T-helper 17 cell (primary cell): ENCODE measurements at regions not wholly inside any gene's neighbourhood (a gene's known extent, or its start where the extent isn't known, plus 50 kb on each side); places are given as distances from the start of the nearest gene placed in this dataset.

Experiments used
- ATAC-seq: fragments of 150-1000 bp; cut with Tn5 transposase; 2 replicates; pipeline ENCODE4 v1.10.0; 2021; ENCODE audit warnings: mild to moderate bottlenecking, moderate library complexity
- DNase-seq, 3 donors: peaks; one replicate each; pipeline versions ENCODE4 v3.0.0 to v3.0.0-alpha.2; 2020 to 2021
- H3K9me3 ChIP-seq: one replicate; pipeline ENCODE4 v1.7.0; 2013; ENCODE audit warnings: low read length, mild to moderate bottlenecking; ENCODE audit not compliant: control insufficient read depth, poor library complexity, severe bottlenecking
- H3K27ac Mint-ChIP-seq: one replicate; pipeline ENCODE4 v1.8.0; 2022; ENCODE audit warnings: mild to moderate bottlenecking, moderate library complexity, mixed read lengths
- H3K27me3 Mint-ChIP-seq: one replicate; pipeline ENCODE4 v1.8.0; 2022; ENCODE audit warnings: mixed read lengths
- H3K36me3 Mint-ChIP-seq: one replicate; pipeline ENCODE4 v1.8.0; 2022; ENCODE audit warnings: low read depth, mixed read lengths
- H3K4me1 Mint-ChIP-seq: one replicate; pipeline ENCODE4 v1.8.0; 2022; ENCODE audit warnings: mild to moderate bottlenecking, mixed read lengths
- H3K4me3 Mint-ChIP-seq: one replicate; pipeline ENCODE4 v1.8.0; 2022; ENCODE audit warnings: mild to moderate bottlenecking, moderate library complexity, mixed read lengths

DNA sequence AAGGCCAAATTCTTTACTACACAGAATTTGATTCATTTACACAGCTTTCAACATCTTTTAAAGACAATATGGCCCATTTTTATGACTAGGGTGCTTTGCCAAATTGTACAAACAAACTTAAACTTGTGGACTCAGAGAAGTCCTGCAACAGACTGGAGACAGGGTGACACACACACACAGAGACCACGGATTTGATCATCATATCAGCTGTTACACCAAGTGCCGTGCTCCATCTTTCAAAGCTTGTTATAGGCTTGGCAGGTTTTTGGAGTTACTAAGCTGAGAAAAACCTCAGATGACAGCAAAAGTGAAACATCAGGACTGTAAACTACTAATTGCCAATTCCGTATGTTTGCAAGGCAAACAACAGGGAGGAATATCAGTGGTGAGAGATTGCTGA is 811.7 kb downstream of the GALC start:
- DNase-seq (no peak), ATAC-seq (no peak)
- no peak overlapping the region for H3K4me3 Mint-ChIP-seq
- H3K27me3 Mint-ChIP-seq = no peaks in the 10 kb centered on the region
- no peaks in the 10 kb centered on the region for H3K4me1 Mint-ChIP-seq
- H3K9me3 ChIP-seq = no peaks in the 10 kb centered on the region
- no peaks in the 10 kb centered on the region for H3K36me3 Mint-ChIP-seq
- H3K27ac Mint-ChIP-seq = no peak overlapping the region

DNA sequence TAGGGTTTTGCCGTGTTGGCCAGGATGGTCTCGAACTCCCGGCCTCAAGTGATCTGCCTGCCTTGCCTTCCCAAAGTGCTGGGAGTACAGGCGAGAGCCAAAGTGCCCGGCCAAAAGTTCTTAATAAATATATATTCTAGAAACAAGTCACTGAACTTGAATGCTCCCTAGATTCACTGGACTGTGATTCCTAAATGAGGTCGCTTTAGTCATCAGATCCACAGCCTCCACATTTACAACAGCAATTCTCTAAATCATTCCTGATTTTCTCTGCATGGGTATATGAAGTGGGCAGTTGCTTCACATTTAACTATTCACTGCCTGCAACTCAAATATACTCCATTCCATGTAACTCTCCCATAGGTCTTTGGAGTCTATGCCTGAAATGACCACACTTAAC is 813.0 kb downstream of the GALC start:
- no peaks in the 10 kb centered on the region for H3K36me3 Mint-ChIP-seq
- H3K4me1 Mint-ChIP-seq = no peaks in the 10 kb centered on the region
- no peak overlapping the region for H3K27ac Mint-ChIP-seq
- no peaks in the 10 kb centered on the region for H3K9me3 ChIP-seq
- DNase-seq (no peak), ATAC-seq (no peak)
- H3K4me3 Mint-ChIP-seq = no peak overlapping the region
- H3K27me3 Mint-ChIP-seq = no peaks in the 10 kb centered on the region

DNA sequence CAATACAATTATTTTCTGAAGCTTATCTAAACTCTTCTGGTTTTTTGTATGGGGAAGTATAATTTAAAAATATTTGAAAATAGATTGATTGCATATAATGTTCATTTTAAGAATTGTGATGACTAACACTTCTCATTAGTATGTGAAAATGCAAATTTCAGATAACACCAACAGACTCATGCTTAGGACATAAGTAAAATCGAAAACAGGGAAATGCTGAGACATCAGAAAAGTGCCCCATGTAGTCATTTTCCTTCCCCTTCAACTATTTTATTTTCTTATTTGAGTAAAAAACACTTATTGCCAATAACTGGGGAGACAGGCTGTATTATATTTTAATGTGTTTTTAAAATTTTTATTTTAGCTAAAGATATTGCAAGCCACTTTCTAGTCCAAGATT is 814.7 kb downstream of the GALC start:
- Mint-ChIP-seq H3K4me1 (no peaks in the 10 kb centered on the region), H3K27ac (no peak overlapping the region), H3K4me3 (no peak overlapping the region), H3K27me3 (no peaks in the 10 kb centered on the region), H3K36me3 (no peaks in the 10 kb centered on the region)
- no peaks in the 10 kb centered on the region for H3K9me3 ChIP-seq
- ATAC-seq (no peak), DNase-seq (no peak)

DNA sequence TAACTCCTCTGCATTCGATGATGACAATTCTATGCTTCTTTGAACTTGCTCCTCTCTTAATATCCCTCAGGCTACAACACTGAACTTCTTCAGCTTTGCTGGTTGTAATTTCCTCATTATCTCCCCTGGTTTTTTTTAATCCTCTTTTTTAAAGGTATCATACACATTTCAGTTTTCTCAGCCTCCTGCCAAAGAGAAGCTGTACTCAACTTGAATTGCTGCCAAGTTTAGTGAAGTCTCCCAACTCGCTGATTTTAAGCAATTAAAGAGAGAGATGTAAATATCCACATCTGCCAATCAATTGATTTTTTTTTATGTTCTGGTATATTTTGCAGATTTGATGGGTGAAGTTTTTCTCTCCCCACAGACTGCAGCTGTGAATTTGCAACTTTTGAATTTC is 817.8 kb downstream of the GALC start:
- no peak overlapping the region for H3K27ac Mint-ChIP-seq
- no peak for ATAC-seq
- H3K36me3 Mint-ChIP-seq = no peaks in the 10 kb centered on the region
- H3K4me3 Mint-ChIP-seq = no peak overlapping the region
- H3K9me3 ChIP-seq = no peaks in the 10 kb centered on the region
- H3K4me1 Mint-ChIP-seq = no peaks in the 10 kb centered on the region
- no peaks in the 10 kb centered on the region for H3K27me3 Mint-ChIP-seq
- no peak for DNase-seq

DNA sequence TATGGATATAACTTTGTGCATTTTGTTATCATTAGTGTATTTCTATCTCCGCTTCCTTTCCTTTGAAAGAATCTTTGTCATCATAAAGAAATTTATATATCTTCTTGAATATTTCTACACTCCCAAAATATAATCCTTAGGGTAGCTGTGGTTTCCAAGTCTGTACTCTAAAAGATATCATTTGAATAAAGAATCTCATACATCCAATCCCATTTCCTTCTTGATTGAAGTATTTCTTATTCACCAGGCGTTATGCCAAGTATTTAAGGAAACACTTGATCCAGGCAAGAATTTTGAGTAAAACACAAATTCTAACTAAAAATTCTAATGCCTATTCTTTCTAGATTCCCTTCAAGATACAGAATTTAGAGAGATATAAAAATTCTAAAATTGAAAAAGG is 821.8 kb downstream of the GALC start:
- H3K9me3 ChIP-seq = no peaks in the 10 kb centered on the region
- DNase-seq (no peak), ATAC-seq (no peak)
- no peaks in the 10 kb centered on the region for H3K27me3 Mint-ChIP-seq
- H3K36me3 Mint-ChIP-seq = no peaks in the 10 kb centered on the region
- H3K4me1 Mint-ChIP-seq = no peaks in the 10 kb centered on the region
- no peak overlapping the region for H3K27ac Mint-ChIP-seq
- H3K4me3 Mint-ChIP-seq = no peak overlapping the region

DNA sequence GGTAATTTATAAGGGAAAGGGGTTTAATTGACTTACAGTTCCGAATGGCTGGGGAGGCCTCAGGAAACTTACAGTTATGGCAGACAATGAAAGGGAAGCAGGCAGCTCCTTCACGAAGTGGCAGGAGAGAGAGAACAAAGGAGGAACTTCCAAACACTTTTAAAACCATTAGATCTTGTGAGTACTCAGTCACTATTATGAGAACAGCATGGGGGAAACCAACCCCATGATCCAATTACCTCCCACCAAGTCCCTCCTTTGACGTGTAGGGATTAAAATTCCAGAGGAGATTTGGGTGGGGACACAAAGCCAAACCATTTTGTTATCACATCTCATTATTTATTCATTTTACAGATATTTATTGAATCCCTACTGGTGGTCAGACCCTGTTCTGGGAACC is 822.8 kb downstream of the GALC start:
- ATAC-seq = no peak
- H3K27me3 Mint-ChIP-seq = no peaks in the 10 kb centered on the region
- DNase-seq = no peak
- H3K4me1 Mint-ChIP-seq = no peaks in the 10 kb centered on the region
- no peak overlapping the region for H3K27ac Mint-ChIP-seq
- H3K36me3 Mint-ChIP-seq = no peaks in the 10 kb centered on the region
- H3K9me3 ChIP-seq = no peaks in the 10 kb centered on the region
- H3K4me3 Mint-ChIP-seq = no peak overlapping the region

DNA sequence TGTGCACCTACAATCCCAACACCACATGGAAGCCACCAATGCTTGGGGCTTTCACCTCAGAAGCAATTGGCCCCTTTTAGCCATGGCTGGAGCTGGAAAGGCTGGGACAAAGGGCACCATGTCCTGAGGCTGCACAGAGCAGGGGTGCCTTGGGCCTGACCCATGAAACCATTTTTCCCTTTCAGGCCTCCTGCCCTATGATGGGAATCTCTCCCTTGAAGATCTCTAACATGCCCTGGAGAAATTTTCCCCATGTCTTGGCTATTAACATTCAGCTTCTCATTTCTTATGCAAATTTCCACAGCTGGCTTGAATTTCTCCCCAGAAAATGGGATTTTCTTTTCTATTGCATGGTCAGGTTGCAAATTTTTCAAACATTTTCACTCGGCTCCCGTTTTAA is 823.6 kb downstream of the GALC start:
- no peaks in the 10 kb centered on the region for H3K9me3 ChIP-seq
- H3K4me3 Mint-ChIP-seq = no peak overlapping the region
- DNase-seq = no peak
- no peaks in the 10 kb centered on the region for H3K36me3 Mint-ChIP-seq
- no peak overlapping the region for H3K27ac Mint-ChIP-seq
- no peaks in the 10 kb centered on the region for H3K27me3 Mint-ChIP-seq
- H3K4me1 Mint-ChIP-seq = no peaks in the 10 kb centered on the region
- ATAC-seq = no peak

DNA sequence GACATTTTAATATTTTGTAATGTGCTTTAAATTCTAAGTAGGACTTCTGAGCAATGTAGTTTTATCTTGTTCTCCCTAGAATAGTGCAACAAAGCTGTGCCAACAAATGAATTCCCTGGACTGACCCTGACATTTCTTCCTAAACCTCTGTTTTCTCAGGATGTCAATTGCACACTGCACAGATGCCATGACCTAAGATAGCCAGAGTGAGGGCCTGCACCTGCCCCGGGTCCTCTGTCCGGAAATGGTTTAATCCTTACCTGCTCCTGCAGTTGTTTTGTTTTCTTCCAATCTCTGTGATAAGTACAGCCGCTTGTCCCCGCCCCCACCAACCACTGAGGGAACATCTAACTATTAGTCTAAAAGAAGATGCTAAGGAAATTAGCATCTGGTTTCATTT is 831.5 kb downstream of the GALC start:
- Mint-ChIP-seq H3K4me1 (no peaks in the 10 kb centered on the region), H3K36me3 (no peaks in the 10 kb centered on the region), H3K27me3 (no peaks in the 10 kb centered on the region), H3K27ac (no peak overlapping the region), H3K4me3 (no peak overlapping the region)
- DNase-seq (no peak), ATAC-seq (no peak)
- no peaks in the 10 kb centered on the region for H3K9me3 ChIP-seq

DNA sequence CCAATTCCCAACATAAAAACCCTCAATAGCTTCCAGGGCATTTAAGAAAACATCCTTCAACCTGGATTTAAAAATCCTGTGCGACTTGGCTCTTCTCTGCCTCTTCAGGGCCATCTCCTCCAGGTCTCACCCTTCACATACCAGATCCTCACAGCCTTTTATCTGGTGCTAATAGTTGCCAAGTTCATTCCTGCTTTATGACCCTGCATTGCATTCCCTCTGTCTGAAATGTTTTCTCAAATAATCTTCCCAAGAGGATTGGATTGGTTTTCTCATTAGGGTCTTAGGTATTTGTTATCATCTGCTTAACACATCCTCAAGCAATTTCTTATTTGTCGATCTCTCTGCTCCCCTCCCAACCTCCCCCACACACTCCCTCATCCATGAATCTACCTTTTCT is 832.0 kb downstream of the GALC start:
- DNase-seq (no peak), ATAC-seq (no peak)
- Mint-ChIP-seq H3K4me1 (no peaks in the 10 kb centered on the region), H3K36me3 (no peaks in the 10 kb centered on the region), H3K27me3 (no peaks in the 10 kb centered on the region), H3K27ac (no peak overlapping the region), H3K4me3 (no peak overlapping the region)
- H3K9me3 ChIP-seq = no peaks in the 10 kb centered on the region

DNA sequence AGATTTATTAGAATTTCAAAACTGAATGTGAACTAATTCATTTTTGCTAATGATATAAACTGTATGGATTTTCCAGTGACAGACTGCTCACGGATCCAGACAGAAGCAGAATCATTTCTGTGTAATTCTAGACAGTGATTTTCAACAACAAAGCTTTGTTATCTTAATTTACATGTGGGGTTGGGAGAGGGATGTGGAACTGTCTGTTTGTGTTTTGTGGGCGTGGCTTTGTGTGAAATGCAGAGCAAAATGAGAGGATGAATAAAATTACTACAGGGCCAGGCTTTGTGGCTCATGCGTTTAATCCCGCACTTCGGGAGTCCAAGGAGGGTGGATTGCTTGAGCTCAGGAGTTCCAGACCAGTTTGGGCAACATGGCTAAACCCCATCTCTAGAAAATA is 834.7 kb downstream of the GALC start:
- H3K27me3 Mint-ChIP-seq = no peaks in the 10 kb centered on the region
- no peaks in the 10 kb centered on the region for H3K36me3 Mint-ChIP-seq
- no peak overlapping the region for H3K27ac Mint-ChIP-seq
- no peaks in the 10 kb centered on the region for H3K4me1 Mint-ChIP-seq
- ATAC-seq (no peak), DNase-seq (no peak)
- H3K4me3 Mint-ChIP-seq = no peak overlapping the region
- H3K9me3 ChIP-seq = no peaks in the 10 kb centered on the region

DNA sequence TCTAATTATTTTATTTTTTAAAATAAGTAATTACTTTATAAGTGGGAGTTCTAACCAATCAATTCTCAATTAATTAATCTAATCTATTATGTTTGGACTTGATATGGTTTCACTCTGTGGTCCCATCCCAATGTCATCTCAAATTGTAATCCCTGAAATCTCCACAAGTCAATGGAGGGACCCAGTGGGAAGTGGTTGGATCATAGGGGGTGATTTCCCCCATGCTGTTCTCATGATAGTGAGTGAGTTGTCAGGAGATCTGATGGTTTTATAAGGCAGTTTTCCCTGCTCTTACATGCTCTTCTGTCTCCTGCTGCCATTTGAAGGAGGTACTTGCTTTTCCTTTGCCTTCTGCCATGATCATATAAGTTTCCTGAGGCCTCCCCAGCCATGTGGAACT is 836.1 kb downstream of the GALC start:
- no peak for ATAC-seq
- Mint-ChIP-seq H3K4me3 (no peak overlapping the region), H3K36me3 (no peaks in the 10 kb centered on the region), H3K27ac (no peak overlapping the region), H3K4me1 (no peaks in the 10 kb centered on the region), H3K27me3 (no peaks in the 10 kb centered on the region)
- H3K9me3 ChIP-seq = no peaks in the 10 kb centered on the region
- DNase-seq = no peak

DNA sequence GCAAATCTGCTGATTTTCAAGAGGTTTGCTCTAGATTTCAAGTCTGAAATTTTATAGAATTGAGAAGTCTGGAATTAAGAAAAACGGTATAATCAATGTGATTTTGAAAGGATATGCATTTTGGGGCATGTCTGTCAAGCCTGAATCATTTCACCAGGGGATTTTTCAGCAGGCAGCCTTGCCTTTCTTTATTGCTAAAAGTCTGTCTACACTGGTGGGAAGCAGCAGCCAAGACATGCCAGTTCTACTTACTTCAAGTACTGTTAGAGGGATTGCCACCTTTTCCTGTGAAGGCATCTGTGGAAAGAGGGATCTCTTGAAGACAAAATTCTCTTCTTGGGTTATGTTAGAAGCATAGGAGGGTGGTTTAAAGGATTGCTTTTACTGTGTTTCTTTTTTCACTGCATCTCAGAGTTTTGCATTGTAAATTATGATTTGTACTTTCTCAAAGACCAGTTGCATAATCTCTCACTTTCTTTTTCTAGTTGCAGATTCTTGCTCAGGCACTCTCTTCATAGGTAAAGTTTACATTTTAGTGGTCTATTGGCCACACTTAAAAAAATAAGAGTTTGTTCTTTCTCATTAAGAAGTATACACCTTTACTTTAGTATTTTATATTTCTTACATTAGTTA is 837.0 kb downstream of the GALC start:
- no peaks in the 10 kb centered on the region for H3K27me3 Mint-ChIP-seq
- no peaks in the 10 kb centered on the region for H3K9me3 ChIP-seq
- no peak overlapping the region for H3K4me3 Mint-ChIP-seq
- H3K27ac Mint-ChIP-seq = no peak overlapping the region
- ATAC-seq (no peak), DNase-seq (no peak)
- H3K4me1 Mint-ChIP-seq = no peaks in the 10 kb centered on the region
- no peaks in the 10 kb centered on the region for H3K36me3 Mint-ChIP-seq

DNA sequence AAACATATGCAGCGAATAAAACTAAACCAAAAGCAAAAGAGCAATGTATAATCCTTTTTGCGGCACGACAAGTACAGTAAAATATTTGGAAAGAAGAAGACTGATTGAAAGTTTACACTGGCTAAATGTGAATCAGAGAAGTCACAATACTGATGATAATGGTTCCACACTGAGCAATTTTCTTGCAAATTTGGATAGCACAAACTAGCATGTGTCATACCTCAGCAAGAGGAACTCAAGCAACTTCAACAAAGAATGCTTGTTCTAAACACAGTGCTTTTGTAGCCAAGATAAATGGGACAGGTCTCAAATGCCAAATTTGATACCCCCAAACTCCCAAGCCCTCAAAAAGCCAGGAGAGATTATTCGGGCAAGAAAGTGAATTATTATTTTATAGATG is 839.1 kb downstream of the GALC start:
- Mint-ChIP-seq H3K4me3 (no peak overlapping the region), H3K27me3 (no peaks in the 10 kb centered on the region)
- no peak for DNase-seq

DNA sequence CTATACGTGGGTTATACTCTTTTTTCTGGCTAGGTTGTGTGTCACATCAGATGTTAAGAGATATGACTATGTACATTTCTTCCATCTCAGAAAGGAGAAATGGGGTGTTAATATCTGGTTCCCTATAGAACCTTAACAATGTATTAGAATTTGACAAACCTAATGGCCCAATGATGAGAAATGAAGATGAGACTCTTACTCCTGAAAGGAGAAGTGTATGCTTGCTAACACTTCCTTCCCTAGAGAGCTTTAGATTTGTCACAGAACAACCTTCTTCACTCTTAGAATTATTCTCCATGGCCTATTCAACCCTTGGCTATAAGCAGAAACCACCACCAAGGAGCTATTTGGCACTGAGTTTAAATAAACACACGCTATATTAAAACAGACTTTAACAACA is 839.6 kb downstream of the GALC start:
- H3K4me3 Mint-ChIP-seq = no peak overlapping the region
- H3K9me3 ChIP-seq = no peaks in the 10 kb centered on the region
- DNase-seq = no peak
- no peak overlapping the region for H3K27ac Mint-ChIP-seq
- ATAC-seq = no peak
- H3K36me3 Mint-ChIP-seq = no peaks in the 10 kb centered on the region
- H3K4me1 Mint-ChIP-seq = no peaks in the 10 kb centered on the region
- no peaks in the 10 kb centered on the region for H3K27me3 Mint-ChIP-seq

More for the DNA sequence above, 839.1 kb downstream of the GALC start:
- Mint-ChIP-seq H3K27ac (no peak overlapping the region), H3K36me3 (no peaks in the 10 kb centered on the region), H3K4me1 (no peaks in the 10 kb centered on the region)
- ATAC-seq = no peak
- no peaks in the 10 kb centered on the region for H3K9me3 ChIP-seq
